NCI-H146 (cell line): ENCODE measurements at regions not wholly inside any gene's neighbourhood (a gene's known extent, or its start where the extent isn't known, plus 50 kb on each side); places are given as distances from the start of the nearest gene placed in this dataset.
A peak's percentile ranks its signal among the peaks of the same experiment; 100 is the strongest.
"Not testable (repeated sequence)": the region's sequence is repeated elsewhere in the genome, so short reads cannot be mapped to it uniquely, and the experiment has no call there.

Experiments used
- DNase-seq: peaks from one replicate; lab custom pipeline; 2025; lab: John Stamatoyannopoulos, UW

DNA sequence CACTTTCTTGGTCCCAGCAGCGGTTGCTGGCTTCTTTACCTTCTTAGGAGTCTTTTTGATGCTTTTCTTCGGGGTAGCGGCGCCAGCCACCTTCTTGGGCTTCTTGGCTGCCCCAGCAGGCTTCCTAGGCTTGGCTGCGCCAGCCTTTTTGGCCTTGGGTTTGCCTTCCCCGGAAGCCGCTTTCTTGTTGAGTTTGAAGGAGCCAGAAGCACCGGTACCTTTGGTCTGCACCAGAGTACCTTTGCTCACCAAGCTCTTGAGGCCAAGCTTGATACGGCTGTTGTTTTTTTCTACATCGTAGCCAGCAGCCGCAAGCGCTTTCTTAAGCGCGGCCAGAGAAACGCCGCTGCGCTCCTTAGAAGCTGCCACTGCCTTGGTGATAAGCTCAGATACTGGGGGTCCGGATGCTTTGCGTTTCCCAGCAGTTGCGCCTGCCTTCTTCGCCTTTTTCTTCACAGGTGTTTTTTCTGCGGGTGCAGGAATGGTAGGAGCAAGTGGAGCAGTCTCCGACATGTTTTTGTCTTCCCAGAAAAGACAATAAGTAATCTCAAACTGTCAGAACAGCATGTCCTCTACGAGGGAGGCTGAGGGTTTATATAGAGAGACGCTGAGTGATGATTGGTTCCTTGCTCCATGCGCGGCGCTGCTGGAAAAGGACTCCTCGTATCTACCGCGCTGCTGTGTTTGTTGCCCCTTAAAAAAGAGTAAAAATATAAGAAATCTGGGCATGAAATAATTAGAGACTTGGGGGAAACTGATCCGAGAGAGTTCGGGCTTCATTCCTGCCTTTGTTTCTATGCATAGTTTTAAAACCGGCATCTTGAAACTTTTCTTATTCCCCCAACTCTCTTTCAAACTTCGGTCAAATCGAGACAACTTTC is 130.3 kb upstream of the BTN3A2 start:
- peak; percentile 89 for DNase-seq

GRCh38 chr6:26235302-26235670 is 129.7 kb upstream of the BTN3A2 start:
- no peak for DNase-seq

DNA sequence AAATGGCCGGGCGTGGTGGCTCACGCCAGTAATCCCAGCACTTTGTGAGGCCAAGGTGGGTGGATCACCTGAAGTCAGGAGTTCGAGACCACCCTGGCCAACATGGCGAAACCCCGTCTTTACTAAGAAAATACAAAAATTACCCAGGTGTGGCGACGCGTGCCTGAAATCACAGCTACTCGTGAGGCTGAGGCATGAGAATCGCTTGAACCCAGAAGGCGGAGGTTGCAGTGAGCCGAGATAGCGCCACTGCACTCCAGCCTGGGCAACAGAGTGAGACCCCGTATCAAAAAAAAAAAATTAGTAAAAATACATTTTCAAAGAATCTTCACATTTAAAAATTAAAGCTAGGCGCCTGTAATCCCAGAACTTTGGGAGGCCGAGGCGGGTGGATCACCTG is 125.6 kb upstream of the BTN3A2 start:
- DNase-seq = not testable (repeated sequence)

- DNase-seq = no peak
Observed at GRCh38 chr6:26240157-26241032, 124.6 kb upstream of the BTN3A2 start.

DNA sequence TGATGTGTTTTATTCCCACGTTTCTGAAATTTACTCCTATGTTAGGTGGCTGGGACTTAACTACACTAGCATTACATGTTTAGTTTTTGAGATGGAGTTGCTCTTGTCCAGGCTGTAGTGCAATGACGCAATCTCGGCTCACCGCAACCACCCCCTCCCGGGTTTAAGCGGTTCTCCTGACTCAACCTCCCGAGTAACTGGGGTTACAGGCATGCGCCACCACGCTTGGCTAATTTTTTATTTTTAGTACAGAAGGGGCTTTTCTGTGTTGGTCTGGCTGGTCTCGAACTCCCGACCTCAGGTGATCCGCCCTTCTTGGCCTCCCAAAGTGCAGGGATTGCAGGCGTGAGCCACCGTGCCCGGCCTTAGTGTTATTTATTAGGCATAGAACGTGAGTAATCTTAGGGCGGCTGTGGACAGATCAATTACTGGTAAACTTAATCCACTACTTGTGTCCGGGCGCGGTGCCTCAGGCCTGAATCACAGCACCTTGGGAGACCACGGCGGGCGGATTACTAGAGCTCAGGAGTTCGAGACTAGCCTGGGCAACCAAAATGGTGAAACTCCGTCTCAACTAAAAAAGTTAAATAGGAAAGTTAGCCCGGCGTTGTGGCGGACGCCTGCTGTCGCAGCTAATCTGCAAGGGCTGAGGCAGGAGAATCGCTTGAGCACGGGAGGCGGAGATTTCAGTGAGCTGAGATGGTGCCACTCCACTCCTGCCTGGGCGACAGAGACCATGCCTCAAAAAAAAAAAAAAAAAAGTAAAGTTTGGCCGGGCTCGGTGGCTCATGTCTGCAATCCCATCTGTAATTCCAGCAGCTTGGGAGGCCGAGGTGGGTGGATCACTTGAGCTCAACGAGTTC is 123.7 kb upstream of the BTN3A2 start:
- DNase-seq = no peak

- no peak for DNase-seq
Observed at GRCh38 chr6:26243132-26243531, 121.9 kb upstream of the BTN3A2 start.

DNA sequence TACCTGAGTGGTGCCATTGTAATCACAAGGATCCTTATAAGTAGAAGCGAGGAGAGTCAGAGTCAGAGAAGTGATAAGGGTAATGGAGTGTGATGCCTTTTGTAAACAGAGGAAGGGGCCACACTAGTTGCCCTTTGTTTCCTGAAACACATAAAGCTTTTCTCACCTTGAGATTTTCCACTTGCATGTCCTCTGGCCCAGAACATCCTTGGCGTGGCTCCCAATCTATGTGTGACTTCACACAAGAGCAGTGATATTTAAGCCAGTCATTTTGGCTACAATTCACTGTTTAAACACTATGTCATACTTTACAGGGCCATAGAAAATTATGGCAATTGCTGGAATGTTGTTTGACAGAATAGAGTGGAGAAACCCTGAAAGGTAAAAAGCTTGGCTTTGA is 121.2 kb upstream of the BTN3A2 start:
- DNase-seq = peak; percentile 49

GRCh38 chr6:26246058-26246457 is 118.9 kb upstream of the BTN3A2 start:
- DNase-seq = no peak

GRCh38 chr6:26246553-26246952 is 118.4 kb upstream of the BTN3A2 start:
- no peak for DNase-seq

- no peak for DNase-seq
Observed at GRCh38 chr6:26249707-26249956, 115.4 kb upstream of the BTN3A2 start.

- peak; percentile 92 for DNase-seq
Observed at GRCh38 chr6:26249957-26250697, 114.9 kb upstream of the BTN3A2 start.

DNA sequence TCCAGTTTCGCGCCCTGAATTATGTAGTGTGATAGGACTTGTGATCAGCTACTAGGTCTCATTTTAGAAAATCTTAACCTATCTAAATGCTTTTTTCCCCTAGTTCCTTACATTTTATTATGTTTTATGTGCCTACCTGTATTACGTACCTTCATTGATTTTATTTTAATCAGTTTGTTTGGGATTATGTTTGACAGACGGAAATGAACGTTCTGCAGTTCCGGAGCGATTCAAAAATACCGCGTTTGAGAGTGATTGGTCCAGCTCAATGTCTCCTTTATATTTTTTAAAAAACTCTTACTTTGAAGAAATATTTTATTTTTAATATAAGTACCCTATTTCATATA is 114.3 kb upstream of the BTN3A2 start:
- no peak for DNase-seq

GRCh38 chr6:26251354-26252076 is 113.5 kb upstream of the BTN3A2 start:
- peak; percentile 95 for DNase-seq

DNA sequence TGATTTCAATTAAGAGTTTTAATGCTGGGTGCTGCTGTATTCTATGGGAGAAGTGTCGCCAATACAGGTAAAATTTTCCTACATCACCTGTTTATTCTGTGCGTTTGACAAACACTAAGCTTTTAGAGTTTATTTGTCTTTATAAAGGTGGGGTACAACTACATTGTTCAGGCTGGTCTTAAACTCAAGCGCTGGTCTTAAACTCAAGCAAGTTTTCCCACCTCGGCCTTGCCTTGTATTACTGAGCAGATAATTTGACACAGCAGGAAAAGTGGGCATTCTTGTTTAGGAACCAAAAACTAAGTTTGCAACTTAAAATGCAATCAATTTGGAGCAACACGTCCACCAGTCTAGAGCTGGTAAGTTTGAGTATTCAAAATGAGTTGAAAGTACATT is 112.9 kb upstream of the BTN3A2 start:
- peak; percentile 44 for DNase-seq

DNA sequence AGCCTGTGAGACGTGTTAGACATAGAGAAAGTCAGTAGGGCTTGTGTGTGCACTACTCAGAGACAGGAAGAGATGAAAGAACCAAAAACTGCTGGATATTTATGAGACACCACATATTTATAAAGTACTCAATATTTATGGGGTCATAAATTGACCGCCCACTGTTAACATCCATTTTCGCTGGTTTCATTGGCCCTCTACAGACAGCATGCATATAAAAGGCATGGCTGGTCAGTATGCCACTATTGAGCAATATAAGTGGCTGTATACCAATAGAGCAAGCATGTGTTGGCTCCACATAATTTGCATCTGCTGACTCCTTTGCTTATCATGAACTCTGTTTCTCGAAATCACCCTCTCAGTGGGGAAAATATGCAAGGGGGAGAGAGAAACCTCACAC is 110.3 kb upstream of the BTN3A2 start:
- DNase-seq = no peak

- peak; percentile 76 for DNase-seq
Observed at GRCh38 chr6:26257272-26257671, 107.7 kb upstream of the BTN3A2 start.

- peak; percentile 67 for DNase-seq
Observed at GRCh38 chr6:26258212-26258977, 106.6 kb upstream of the BTN3A2 start.

DNA sequence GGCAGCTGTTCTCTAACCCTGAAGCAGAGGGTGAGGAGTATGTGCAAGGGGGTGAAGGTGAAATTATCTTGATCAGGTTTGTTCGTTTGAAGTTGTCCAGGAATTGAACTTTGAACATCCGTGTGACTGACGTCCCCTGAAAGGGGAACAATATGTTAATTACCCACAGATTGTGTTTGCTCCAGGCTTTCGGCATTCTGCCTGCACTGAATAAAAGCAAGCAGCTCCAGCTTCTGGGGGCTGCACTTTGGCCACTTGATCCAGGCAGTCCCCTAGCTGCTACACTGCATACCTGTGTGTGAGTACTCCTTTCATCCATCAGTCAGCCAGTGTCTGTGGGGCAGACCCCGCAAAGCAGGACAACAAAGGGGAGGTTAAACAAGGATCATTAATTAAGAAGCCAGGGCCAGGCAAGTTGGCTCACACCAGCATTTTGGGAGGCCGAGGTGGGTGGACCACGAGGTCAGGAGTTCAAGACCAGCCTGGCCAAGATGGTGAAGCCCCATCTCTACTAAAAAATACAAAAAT is 104.8 kb upstream of the BTN3A2 start:
- DNase-seq = no peak

GRCh38 chr6:26260725-26261490 is 104.1 kb upstream of the BTN3A2 start:
- no peak for DNase-seq
